DMS114 treated with DMSO at 0.1 percent for 48 hours (cell line): ENCODE measurements at regions not wholly inside any gene's neighbourhood (a gene's known extent, or its start where the extent isn't known, plus 50 kb on each side); places are given as distances from the start of the nearest gene placed in this dataset.
"Not testable (repeated sequence)": the region's sequence is repeated elsewhere in the genome, so short reads cannot be mapped to it uniquely, and the experiment has no call there.

Source experiments
- DNase-seq: peaks from one replicate; lab custom pipeline; 2025; ENCODE audit not compliant: unreplicated experiment; lab: John Stamatoyannopoulos, UW

DNA sequence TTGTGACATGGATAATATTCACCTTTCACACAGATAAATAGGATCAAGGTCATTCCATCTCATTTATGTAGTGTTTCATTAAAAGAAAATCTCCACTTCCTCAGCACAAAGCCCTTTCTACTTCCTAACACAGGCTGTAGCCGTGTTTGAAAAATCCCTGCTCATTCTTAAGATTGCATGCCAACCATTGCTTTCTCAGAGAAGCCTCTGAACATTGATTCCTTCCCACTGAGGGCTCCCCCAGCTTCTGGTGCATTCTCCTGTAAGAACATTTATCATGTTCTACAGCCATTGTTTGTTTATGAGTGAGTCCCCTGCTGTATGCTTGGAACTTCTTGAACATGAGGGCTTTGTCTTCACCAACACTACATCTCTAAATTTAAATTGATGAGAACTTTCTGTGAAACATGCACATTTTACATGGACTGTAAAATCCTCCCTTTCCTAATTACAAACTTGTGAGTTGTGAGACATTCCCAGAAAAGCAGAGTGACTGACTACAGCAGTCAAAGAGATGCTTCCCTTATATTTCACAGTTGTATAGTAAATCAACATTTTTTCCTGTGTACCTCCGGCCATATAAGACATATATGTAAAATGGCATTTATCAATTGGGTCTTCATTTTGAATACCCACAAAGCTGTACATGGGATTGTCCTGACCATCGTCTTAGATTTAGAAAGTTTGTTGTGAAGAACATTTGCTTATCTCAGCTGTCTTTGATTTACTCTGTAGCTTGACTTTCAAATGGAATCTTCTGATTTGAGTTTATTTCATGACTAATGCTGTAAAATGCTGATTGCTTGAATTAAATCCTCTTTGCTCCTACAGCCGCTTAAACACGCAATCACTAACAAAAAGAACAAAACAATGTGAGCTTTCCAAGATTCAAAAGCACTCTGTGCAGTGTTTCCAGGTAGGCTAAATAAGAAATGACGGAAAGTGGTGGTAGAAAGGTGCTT, 600.5 kb upstream of the SLIT2 start:
- no peak for DNase-seq

DNA sequence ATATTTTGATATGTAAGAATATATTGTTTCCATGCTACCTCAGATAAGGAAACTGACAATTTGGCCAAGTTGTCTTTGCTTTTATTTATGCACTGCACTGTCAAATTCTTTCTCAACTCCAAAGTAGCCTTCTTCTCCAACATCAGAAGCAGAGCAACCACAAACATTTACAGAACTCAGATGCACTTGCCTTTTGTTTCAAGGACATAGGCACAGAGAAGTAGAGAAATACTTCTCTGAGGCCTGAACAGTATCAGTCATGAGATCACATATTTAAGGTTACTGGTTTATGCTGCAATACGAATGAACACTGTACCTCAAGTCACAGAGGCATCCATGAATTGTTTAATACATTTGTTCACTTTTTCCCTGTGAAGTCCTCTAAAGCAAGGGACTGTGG, 606.1 kb upstream of the SLIT2 start:
- no peak for DNase-seq

DNA sequence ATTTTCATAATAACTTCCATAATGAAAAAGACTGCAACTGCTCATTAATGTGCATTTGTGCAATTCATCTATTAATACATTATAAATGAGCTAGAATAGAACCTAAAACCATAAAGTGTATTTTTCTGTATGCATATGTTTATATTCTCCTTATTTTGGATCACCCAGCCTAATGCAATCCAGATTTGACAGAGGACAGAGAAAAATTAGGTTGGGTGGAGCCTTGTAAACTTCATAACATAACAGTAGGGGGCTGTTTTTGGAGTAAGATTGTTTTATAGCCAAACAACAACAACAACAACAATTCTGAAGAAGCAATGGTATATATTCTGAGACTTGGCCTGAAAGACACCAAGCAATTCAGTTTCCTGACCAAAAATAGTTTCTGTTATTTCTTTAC, 615.3 kb upstream of the SLIT2 start:
- DNase-seq: no peak

DNA sequence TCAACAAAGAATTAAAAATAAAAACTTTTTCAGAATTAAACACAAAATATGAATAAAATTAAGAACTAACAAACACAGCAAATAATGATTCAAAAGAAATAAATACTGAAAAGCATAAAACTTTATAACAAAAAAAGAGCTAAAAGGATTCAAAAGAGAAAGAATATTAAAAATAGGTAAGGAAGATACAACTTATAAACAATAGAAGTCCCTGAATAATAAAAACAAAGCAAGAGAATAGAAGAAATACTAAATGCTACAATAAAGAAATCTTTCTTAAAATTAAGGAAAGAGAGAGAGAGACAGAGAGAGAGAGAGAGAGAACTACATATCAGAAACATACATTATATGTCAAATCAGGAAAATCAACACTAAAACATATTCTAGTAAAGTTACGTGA, 619.9 kb upstream of the SLIT2 start:
- DNase-seq: no peak

DNA sequence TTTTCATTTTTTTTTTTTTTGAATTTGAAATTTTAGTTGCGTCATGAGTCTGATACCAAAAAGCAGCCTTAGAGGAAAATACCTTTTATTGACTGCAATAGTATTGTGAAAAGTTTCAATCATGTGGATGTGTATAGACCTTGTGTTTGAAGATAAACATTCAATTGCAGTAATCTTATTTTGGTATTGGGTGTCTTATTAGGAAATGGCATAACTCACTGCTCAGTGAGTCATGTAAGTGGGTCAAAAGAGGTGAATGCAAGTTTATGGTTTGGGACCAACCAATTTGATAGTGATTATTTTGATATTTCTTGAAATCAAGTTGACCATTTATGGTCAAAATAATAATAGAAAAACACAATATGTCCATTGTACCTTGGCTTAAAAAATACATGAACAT, 627.8 kb upstream of the SLIT2 start:
- DNase-seq: no peak

DNA sequence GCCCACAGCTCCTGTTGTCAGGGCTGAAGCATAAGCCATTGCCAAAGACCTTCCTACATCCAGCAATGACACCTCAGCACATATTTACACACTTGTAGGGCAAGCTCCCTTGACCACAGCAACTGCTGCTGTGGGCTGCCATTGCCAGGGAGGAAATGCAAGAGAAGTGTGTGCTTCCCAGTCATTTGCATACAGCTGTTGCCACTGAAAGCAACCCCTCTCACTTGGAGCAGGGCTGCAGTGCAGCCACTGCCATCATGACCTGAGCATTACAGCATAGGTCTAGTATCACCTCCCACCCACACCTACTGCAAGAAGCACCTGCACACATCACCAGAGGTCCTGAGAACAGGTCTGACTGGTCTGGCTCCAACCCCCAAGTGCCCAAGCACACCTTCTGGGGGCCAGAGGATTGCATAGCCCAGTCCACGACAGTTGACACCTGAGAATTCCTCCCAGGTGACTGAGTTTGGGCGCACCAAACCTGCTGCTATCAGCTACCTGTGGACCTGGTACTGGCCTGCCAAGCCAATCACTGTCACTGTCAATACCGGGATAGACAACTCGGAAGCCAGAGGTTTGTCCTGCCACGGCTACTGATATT, 636.5 kb upstream of the SLIT2 start:
- DNase-seq: no peak

- DNase-seq: no peak
Observed at GRCh38 chr4:19614171-19614570, 637.5 kb upstream of the SLIT2 start.

DNA sequence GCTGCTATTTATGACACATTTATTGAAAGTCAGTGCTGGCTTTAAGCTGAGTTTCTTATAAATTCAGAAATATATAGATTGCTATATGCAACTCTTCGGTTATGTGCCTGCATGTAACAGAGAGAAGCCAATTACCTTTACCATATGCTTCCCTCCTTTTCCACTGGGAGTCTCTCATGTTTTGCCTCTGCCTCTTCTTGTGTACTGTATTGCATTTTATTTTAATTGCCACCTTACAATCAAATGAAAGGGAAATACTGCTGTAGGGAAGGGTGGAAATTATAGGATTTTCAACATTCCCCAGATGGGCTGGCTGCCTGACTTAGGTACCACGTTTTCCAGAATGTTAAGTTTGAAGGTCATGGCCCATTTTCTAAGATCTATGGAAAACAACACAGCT, 655.4 kb upstream of the SLIT2 start:
- DNase-seq: no peak

- no peak for DNase-seq
Observed at GRCh38 chr4:19592391-19592790, 659.3 kb upstream of the SLIT2 start.

DNA sequence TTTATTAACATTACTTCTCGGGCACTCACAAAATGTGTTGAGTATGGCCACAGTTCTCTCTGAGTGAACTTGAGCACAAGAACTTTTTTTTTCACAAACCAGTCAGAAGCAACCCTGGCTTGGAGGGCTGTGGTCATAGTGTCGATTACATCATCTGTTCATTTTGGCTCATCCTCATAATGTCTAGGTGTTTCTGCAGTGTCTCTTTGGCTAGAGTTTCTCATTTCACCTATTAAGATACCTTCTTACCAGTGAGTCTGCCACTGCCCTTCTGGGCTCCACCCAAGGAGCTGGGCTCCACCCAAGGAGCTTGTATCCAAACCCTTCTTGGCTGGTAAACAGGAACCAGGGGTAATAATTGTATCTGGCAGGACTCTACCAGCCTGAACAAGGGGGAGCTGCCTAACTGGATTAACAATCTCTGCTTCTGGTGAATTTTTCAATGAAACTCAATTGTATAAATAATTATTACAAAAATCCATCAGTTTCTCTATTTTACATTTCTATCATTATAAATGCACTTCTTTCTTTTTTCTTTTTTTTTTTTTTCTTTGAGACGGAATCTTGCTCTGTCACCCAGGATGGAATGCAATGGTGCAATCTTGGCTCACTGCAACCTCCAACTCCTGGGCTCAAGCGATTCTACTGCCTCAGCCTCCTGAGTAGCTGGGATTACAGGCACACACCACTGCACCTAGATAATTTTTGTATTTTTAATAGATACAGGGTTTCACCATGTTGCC, 667.7 kb upstream of the SLIT2 start:
- no peak for DNase-seq

- DNase-seq: no peak
Observed at GRCh38 chr4:19580095-19580494, 671.6 kb upstream of the SLIT2 start.

DNA sequence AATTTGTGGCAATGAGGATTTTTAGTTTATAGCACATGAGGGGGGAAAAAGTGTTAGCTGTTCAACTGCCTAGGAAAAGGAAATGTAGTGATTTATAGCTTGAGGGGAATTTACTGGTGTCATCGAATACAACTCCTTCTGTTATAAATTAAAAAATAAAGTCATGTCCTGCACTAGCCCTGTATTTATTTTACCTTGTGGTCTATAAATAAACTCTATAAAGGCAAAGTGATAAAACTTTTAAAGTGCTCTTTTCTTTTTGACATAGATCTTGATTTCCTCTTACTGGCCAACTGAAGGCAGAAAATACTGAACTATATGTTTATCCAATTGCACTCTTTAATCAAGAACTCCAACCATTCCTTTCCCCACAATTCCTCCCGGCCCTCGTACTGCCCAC, 672.1 kb upstream of the SLIT2 start:
- DNase-seq: no peak

- no peak for DNase-seq
Observed at GRCh38 chr4:19577097-19577496, 674.6 kb upstream of the SLIT2 start.

DNA sequence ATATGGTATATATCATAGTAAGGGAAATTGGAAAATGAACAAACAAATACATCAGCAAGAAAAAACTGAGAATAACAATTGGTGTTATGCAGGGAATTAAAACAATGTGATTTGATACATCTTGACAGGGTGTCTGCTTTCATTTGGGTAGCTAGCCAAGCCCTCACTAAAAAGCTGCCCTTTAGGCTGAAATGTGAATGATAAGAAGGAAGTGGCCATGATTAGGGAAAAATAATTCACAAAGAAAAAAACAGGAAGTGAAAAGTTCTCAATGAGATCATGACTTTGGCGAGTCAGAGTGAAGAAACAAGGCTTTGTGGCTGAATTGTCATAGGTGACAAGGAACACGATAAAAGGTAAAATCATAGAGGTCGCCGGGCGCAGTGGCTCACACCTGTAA, 675.8 kb upstream of the SLIT2 start:
- DNase-seq: no peak

DNA sequence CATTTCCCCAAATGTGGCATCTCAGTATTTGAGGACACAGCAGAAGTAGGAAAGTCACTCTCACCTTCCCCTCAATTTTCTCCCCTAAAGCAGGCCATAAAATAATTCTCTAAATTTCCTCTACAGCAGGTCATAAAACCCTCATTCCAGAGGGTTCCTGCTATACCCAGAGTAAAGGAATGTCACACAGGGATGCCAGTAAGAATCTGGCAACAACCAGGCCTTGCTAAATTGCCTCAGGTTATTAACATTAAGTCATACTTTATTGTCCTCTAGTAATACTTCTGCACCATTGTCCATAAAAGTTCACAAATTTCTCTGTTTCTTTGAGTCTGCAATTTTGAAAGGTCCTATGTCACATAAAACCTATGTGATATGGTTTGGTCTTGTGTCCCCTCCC, 685.7 kb upstream of the SLIT2 start:
- DNase-seq: no peak

- DNase-seq: no peak
Observed at GRCh38 chr4:19562456-19562855, 689.2 kb upstream of the SLIT2 start.

DNA sequence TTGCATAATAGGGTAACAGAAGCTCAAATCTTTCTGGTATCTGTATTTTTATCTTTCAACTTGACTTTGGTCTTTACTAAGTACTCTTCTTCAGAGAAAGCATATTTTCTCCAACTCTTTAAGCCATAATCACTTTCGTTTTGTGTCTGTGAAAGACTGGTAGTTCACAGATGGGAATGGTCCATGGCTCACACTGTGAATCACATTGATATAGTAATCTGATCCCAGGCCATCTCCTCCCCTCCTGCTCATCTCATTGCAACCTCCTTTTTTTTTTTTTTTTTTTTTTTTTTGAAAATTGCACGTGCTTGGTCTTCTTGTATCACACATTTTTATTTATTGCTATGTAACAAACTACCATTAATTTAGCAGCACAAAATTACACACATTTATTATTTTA, 694.5 kb upstream of the SLIT2 start:
- no peak for DNase-seq

DNA sequence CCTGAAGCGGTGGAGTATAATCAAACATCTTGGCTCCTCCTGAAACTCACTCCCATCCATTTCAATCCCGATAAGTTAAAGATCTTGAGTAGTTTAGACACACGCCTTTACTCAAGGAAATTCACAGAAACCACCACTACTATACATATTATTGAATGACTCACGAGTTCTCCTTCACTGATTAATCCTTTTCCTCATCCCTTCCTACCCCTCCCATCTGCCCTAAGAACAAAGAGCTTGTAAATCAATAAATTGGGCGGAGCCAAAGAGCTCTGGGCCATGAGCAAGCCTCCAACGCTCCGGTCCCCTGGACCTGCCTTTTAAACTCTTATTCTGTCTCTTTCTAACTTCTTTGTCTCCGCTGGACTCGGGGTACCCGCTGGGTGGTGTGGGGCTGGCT, 695.4 kb upstream of the SLIT2 start:
- DNase-seq: not testable (repeated sequence)

DNA sequence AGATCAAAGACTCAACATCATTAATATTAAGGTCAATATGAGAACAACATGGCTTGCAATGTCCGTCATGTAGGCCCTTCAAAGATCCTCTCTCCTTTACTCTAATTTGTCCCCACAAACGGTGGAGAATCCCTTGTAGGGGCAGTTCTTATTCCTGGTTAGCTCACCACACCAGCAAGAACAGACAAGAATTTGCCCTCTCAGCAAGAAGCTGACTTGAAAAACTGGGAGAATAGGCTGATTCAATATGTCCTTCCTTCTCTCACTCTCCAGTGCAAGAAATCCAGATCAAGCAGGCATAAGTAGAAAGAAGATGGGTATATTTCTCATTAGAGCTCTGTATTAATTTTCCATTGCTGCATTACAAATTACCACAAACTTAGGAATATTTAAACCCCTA, 704.2 kb upstream of the SLIT2 start:
- DNase-seq: no peak

DNA sequence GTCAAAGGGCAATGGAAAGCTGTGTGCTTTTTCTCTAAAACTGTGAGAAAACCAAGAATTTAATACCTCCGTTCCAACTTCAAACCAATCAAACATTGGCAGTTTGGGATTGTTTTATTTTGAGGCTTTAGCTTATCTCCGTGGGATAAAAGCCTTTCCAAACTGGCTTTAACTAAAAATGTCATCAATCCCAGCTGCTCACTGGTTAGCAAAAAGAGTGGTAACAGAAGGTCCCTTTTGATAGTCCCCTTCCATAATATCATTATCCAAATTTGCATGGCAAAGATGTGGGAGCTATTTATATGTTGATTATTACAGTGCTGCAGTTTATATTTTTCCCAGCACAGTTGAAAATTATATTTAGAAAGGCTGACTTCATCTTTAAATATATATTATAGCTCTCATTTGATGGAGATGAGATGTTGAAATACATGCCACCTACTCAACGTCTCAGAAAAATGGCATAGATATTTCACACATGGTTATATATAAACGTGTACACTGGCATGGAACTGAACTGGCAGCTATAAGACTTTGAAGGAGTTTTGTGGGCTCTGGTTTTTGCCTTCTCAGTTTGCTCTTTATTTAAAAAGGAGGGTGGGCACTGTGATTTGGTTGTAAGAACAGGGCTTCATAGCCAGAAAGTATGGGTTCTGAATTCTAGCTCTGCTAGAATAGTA, 707.1 kb upstream of the SLIT2 start:
- no peak for DNase-seq

DNA sequence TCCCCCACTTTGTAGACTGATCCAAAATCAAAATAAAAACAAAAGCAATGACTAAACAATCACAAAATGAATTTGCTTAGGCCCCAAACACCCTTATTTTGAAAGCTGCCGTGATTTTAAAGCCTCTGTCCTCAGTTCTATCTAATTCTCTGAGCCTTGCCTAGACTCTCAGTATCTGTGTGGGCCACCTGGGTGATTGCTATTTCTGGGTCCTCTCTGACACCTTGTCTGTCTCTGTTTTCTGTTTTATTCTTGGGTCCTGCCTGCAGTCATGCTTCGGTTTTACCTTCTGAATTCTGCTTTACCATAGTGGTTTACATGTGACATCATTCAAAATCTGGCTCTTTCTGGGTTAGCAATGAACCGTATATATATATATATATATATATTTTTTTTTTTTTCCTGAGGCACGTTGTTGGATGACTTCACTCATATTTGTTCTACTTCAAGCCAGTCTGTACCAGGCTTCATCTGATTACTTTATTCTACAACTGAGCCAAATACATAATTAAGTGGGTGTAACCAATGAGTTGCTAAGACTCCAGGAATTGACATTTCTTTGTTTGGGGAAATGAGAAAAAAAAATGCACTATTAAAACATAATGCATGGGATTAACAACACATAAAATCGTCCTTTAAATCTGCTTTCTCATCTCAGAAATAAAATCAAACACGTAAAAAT, 710.7 kb upstream of the SLIT2 start:
- DNase-seq: no peak
